ENCODE measurements at regions not wholly inside any gene's neighbourhood (a gene's known extent, or its start where the extent isn't known, plus 50 kb on each side); places are given as distances from the start of the nearest gene placed in this dataset.

GRCh38 chr12:87378526-87378925, 650.7 kb downstream of the C12orf50 start:
- TF ChIP-seq KLF1 (tag by site-specific recombination; IDR thresholded peaks at IDR 0.05) (no peak), CTCF (tag by site-specific recombination; IDR thresholded peaks at IDR 0.05) (no peak), SCRT2 (tag by site-specific recombination; IDR thresholded peaks at IDR 0.05) (no peak), FEZF1 (tag by site-specific recombination; IDR thresholded peaks at IDR 0.05) (no peak), ZSCAN18 (tag by site-specific recombination; IDR thresholded peaks at IDR 0.05) (no peak), REST (tag by site-specific recombination; IDR thresholded peaks at IDR 0.05) (no peak), ZNF350 (tag by site-specific recombination; IDR thresholded peaks at IDR 0.05) (no peak), ZNF768 (tag by site-specific recombination; IDR thresholded peaks at IDR 0.05) (no peak), SALL2 (tag by site-specific recombination; IDR thresholded peaks at IDR 0.05; ENCODE audit: borderline replicate concordance) (no peak)
